HG03095 (cell line): ENCODE measurements at regions not wholly inside any gene's neighbourhood (a gene's known extent, or its start where the extent isn't known, plus 50 kb on each side); places are given as distances from the start of the nearest gene placed in this dataset.
"Not testable (repeated sequence)": the region's sequence is repeated elsewhere in the genome, so short reads cannot be mapped to it uniquely, and the experiment has no call there.

Experiments used
- ATAC-seq: cut with Tn5 transposase; IDR thresholded peaks from one replicate; pipeline ENCODE4 v1.9.1; 2021; ENCODE audit warnings: moderate library complexity; ENCODE audit not compliant: unreplicated experiment

GRCh38 chr5:68027519-68027918 lies 188.0 kb upstream of the PIK3R1 start:
- no peak for ATAC-seq

GRCh38 chr5:68026092-68026885 lies 189.3 kb upstream of the PIK3R1 start:
- ATAC-seq, result no peak

GRCh38 chr5:68024426-68024825 lies 191.1 kb upstream of the PIK3R1 start:
- no peak for ATAC-seq

- ATAC-seq, result no peak
These were observed 193.6 kb upstream of the PIK3R1 start for GRCh38 chr5:68021916-68022315.

GRCh38 chr5:68021227-68021626 lies 194.3 kb upstream of the PIK3R1 start:
- ATAC-seq, result no peak

- not testable (repeated sequence) for ATAC-seq
These were observed 195.0 kb upstream of the PIK3R1 start for GRCh38 chr5:68020461-68020969.

- no peak for ATAC-seq
These were observed 199.9 kb upstream of the PIK3R1 start for GRCh38 chr5:68015381-68016302.

- ATAC-seq, result no peak
These were observed 202.7 kb upstream of the PIK3R1 start for GRCh38 chr5:68012831-68013230.

GRCh38 chr5:68012429-68012828 lies 203.1 kb upstream of the PIK3R1 start:
- no peak for ATAC-seq

GRCh38 chr5:68011801-68012200 lies 203.8 kb upstream of the PIK3R1 start:
- ATAC-seq, result no peak

- no peak for ATAC-seq
These were observed 204.2 kb upstream of the PIK3R1 start for GRCh38 chr5:68011259-68011760.

- ATAC-seq, result no peak
These were observed 204.8 kb upstream of the PIK3R1 start for GRCh38 chr5:68010740-68011139.

- ATAC-seq, result no peak
These were observed 208.1 kb upstream of the PIK3R1 start for GRCh38 chr5:68007451-68007850.

GRCh38 chr5:68002836-68003235 lies 212.7 kb upstream of the PIK3R1 start:
- ATAC-seq, result no peak

- no peak for ATAC-seq
These were observed 214.8 kb upstream of the PIK3R1 start for GRCh38 chr5:68000805-68001204.

GRCh38 chr5:67999391-67999790 lies 216.2 kb upstream of the PIK3R1 start:
- no peak for ATAC-seq

GRCh38 chr5:67998709-67999261 lies 216.8 kb upstream of the PIK3R1 start:
- no peak for ATAC-seq

- no peak for ATAC-seq
These were observed 217.6 kb upstream of the PIK3R1 start for GRCh38 chr5:67997892-67998457.

GRCh38 chr5:67997148-67997547 lies 218.4 kb upstream of the PIK3R1 start:
- no peak for ATAC-seq

GRCh38 chr5:67996596-67996995 lies 219.0 kb upstream of the PIK3R1 start:
- no peak for ATAC-seq

GRCh38 chr5:67992923-67993322 lies 222.6 kb upstream of the PIK3R1 start:
- no peak for ATAC-seq
